GM21381 (cell line): ENCODE measurements at regions not wholly inside any gene's neighbourhood (a gene's known extent, or its start where the extent isn't known, plus 50 kb on each side); places are given as distances from the start of the nearest gene placed in this dataset.
"Not testable (repeated sequence)": the region's sequence is repeated elsewhere in the genome, so short reads cannot be mapped to it uniquely, and the experiment has no call there.

Source experiments
- ATAC-seq: cut with Tn5 transposase; IDR thresholded peaks from one replicate; pipeline ENCODE4 v1.9.1; 2021; ENCODE audit warnings: mild to moderate bottlenecking, moderate library complexity; ENCODE audit not compliant: unreplicated experiment

GRCh38 chr11:15300341-15300740, 185.6 kb downstream of the INSC start:
- no peak for ATAC-seq

DNA sequence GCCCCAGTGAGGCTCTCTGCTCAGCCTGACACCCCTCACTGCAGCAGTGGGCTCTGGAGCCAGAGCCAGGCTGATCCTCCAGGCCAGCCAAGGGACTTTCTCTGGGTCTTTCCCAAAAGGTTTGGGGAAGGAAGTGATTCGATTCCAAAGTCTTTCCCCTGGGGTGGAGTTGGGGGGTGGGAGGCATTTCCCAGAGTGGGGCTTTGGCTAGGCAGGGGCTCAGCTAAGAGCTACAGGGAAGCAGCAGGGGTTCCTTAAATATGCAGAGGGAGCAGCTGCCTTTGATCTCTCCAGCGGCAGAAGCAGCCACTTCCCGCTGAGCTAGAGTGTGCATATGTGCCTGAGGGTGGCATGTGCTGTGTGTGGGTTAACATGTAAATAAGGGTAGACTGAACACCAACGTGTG, 192.9 kb downstream of the INSC start:
- ATAC-seq, result no peak

DNA sequence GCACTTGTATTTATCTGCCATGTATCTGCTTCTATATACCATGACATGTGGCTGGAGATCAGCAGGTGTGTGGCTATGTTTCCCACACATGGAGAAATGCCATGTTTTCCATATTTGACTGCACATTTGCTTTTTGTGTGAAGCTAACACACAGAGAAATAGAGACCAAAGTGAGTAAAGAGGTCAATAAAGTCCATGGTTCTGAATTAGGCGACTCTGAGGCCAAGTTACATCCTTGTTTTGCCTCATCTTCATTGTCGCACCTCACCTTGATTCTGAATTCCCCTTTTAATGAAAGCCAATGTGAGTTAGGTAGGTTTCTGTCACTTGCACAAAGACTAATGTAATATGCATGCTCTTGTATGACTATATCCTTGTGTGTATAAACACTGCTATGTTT, 194.1 kb downstream of the INSC start:
- ATAC-seq, result no peak

DNA sequence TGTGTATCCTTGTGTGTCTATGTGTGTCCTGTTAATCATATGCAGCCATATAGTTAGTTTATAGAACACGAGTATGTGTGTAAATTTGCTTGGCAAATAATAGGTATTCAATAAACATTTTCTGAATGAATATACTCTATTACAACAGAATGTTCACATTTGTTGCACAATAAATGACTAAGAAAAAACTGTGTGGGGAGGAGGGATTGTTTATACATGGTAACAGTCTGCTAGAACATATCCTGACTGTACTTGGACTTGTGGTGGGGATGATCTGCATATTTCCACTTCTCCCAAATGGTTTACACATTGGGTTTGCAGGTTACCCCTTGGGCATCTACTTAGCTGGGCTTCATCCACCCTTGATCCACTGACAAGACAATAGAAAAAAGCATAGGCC, 194.6 kb downstream of the INSC start:
- ATAC-seq, result no peak

DNA sequence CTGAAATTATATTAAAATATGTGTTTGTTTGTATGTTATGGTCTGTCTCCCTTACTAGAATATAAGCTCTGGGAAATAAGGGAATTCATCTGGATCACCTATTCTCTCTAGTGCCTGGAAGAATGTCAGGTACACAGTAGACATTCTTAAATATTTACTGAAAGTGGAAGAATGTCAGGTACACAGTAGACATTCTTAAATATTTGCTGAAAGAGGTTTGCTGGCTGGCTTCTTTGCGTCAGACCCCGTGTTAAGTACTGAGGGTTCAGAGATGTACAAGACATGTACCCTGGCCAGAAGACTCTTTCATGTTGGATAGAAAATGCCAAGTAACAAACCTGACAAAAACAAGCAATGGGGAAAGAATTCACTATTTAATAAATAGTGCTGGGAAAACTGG, 199.1 kb downstream of the INSC start:
- ATAC-seq, result no peak

GRCh38 chr11:15318814-15319213, 204.1 kb downstream of the INSC start:
- ATAC-seq, result no peak

DNA sequence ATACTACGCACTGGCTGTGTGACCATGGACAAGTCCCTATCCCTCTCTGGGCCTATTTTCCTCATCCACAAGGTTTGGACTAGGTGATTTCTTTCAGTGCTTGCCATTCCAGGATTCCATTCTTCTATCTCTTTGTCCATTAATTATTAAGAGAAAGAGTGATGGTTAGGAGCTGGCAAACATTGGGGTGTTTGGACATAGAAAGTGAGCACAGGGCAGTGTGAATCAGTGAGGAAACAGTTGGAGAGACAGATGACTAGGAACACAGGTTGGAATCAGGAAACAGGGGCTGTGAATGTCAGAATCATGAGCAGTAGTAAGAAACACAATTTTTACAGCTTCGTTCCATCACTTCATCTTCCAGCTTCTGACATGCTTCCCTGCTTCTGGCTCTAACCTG, 211.8 kb downstream of the INSC start:
- ATAC-seq, result no peak

GRCh38 chr11:15327786-15328231, 213.1 kb downstream of the INSC start:
- ATAC-seq, result no peak

- ATAC-seq, result no peak
Observed at GRCh38 chr11:15333407-15333806, 218.7 kb downstream of the INSC start.

- no peak for ATAC-seq
Observed at GRCh38 chr11:15334766-15335165, 220.0 kb downstream of the INSC start.

DNA sequence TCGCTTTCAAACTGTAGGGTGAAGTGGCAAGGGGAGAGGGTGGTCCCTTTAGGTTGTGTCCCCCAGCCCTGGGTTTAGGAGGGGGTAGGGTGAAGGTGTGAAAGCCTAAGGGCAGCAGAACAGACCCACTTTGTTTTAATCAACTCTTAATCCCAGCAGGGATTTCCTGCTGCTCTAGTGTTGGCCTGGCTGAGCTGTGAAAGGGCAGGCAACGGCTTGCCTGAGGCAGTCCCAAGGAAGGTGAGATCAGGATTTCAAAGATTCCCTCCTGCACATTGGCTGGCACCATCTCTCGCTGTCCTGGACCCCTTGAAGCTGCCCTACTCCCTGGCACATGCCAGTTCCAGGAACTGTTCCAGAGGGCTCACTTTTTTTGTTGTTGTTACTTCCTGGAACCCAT, 221.3 kb downstream of the INSC start:
- no peak for ATAC-seq

DNA sequence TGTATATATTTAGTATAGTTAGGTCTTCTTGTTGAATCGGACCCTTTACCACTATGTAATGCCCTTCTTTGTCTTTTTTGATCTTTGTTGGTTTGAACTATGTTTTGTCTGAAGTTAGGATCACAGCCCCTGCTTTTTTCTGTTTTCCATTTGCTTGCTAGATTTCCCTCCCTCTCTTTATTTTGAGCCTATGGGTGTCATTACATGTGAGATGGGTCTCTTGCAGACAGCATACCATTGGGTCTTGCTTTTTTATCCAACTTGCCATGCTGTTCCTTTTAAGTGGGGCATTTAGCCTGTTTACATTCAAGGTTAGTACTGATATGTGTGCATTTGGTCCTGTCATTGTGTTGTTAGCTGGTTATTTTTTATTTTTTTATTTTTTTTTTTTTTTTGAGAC, 224.6 kb downstream of the INSC start:
- no peak for ATAC-seq

DNA sequence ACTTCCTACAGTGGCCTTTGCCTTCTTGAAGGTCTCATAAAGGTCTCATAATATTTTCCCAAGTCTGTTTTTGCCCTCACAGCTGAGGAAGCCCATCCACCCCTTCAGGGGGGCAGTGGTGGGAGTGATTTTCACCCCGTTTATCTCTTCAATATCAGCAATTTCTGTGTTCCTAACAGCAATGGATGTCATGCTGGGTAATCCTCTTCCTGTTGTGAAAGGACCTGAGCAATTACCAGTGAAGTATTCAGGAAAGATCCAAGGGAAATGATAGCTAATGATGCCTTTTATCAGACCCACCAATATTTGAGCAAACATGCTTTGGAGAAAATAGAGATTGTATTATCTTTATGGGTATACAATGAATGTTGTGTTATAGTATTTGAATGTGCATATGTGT, 226.9 kb downstream of the INSC start:
- no peak for ATAC-seq

GRCh38 chr11:15342163-15342562, 227.4 kb downstream of the INSC start:
- ATAC-seq, result no peak

- ATAC-seq, result no peak
Observed at GRCh38 chr11:15346907-15347306, 232.2 kb downstream of the INSC start.

- ATAC-seq, result no peak
Observed at GRCh38 chr11:15347969-15348734, 233.4 kb downstream of the INSC start.

DNA sequence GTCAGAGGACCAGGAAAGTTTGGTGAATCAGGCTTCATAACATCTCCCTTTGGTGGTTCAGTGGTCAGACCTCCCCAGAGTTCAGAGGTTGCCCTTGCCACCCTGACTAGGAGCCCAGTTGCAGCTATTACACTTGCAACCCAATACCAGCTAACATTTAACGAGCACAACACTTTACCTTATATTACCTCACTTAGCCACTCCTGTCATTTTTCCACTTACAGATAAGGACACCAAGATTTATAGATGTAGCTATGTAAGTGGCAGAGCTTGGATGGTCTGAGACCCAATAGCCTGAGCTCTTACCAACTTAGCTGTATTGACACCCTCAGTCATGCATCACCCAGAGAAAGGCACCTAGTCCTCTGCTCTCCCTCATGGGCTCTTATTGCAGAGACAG, 234.7 kb downstream of the INSC start:
- ATAC-seq, result no peak

- no peak for ATAC-seq
Observed at GRCh38 chr11:15361316-15361715, 246.6 kb downstream of the INSC start.

DNA sequence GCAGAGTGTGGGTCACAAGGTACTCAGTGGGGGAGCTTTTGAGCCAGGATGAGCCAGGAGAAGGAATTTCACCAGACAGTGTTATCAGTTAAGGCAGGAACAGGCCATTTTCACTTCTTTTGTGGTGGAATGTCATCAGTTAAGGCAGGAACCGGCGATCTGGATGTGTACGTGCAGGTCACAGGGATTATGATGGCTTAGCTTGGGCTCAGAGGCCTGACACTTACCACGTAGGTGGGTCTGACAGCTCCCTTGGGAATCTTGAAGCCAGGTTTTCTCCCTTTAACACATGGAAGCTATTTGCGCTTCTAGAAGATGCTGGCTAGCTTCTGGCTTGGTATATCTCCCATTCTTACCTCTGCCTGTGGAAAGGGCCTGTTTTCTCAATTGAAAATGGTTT, 250.6 kb downstream of the INSC start:
- not testable (repeated sequence) for ATAC-seq

- no peak for ATAC-seq
Observed at GRCh38 chr11:15367695-15368094, 253.0 kb downstream of the INSC start.

- no peak for ATAC-seq
Observed at GRCh38 chr11:15370495-15371147, 255.9 kb downstream of the INSC start.

GRCh38 chr11:15371533-15371932, 256.8 kb downstream of the INSC start:
- no peak for ATAC-seq

GRCh38 chr11:15374418-15374817, 259.7 kb downstream of the INSC start:
- ATAC-seq, result no peak
